ENCODE measurements at regions not wholly inside any gene's neighbourhood (a gene's known extent, or its start where the extent isn't known, plus 50 kb on each side); places are given as distances from the start of the nearest gene placed in this dataset.

GRCh38 chr4:42327323-42327722 lies 70.0 kb upstream of the SHISA3 start:
- H3K4me3 ChIP-seq (ENCODE audit: low read length) = no peak overlapping the region
- no peaks in the 10 kb centered on the region for H3K36me3 ChIP-seq (ENCODE audit: insufficient read depth, low read length)
- no peaks in the 10 kb centered on the region for H3K9me3 ChIP-seq (ENCODE audit: low read length)
- H3K4me1 ChIP-seq (ENCODE audit: insufficient read depth, low read length) = no peaks in the 10 kb centered on the region
- H3K27me3 ChIP-seq (ENCODE audit: insufficient read depth, low read length) = peaks cover 5% of the 10 kb centered on the region
- H2AFZ ChIP-seq (ENCODE audit: low read depth, low read length) = no peak overlapping the region

DNA sequence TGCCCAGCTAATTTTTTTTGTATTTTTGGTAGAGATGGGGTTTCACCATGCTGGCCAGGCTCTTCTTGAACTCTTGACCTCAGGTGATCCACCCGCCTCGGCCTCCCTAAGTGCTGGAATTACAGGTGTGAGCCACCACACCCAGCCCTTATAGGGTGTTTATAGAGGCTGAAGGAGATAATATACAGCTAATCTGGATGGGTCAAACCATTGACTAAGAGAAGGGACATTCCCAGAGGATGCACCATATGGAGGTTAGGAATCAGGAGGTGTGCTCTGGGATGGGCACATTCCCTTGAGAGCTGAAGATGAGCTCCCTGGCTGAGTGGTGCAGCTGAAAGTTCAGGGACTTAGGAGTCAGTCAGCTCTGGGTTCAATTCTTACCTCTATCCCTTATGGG lies 68.3 kb upstream of the SHISA3 start:
- no peaks in the 10 kb centered on the region for H3K4me1 ChIP-seq (ENCODE audit: insufficient read depth, low read length)
- H2AFZ ChIP-seq (ENCODE audit: low read depth, low read length) = no peak overlapping the region
- H3K4me3 ChIP-seq (ENCODE audit: low read length) = no peak overlapping the region
- no peaks in the 10 kb centered on the region for H3K36me3 ChIP-seq (ENCODE audit: insufficient read depth, low read length)
- H3K9me3 ChIP-seq (ENCODE audit: low read length) = no peaks in the 10 kb centered on the region
- peaks cover 5% of the 10 kb centered on the region for H3K27me3 ChIP-seq (ENCODE audit: insufficient read depth, low read length)

DNA sequence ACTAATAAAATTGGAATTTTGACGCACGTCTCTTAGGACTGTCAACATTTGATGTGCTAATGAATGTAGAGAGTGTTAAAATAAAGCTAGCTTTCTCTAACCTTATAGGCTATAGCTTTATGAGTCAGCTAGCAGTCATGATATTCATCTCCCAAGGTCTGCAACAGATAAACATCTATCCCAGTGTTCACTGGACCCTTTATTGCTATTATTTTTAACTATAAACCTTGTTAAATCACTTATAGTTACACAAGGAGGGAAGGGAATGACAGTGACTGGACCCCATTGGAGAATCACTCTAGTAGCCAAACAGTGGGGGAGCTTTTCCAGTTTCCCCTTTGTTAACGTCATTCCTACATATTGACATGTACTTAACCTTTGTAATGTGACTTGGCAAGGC lies 67.9 kb upstream of the SHISA3 start:
- no peak overlapping the region for H3K4me3 ChIP-seq (ENCODE audit: low read length)
- H3K36me3 ChIP-seq (ENCODE audit: insufficient read depth, low read length) = no peaks in the 10 kb centered on the region
- H3K4me1 ChIP-seq (ENCODE audit: insufficient read depth, low read length) = no peaks in the 10 kb centered on the region
- H3K27me3 ChIP-seq (ENCODE audit: insufficient read depth, low read length) = peaks cover 5% of the 10 kb centered on the region
- H3K9me3 ChIP-seq (ENCODE audit: low read length) = no peaks in the 10 kb centered on the region
- no peak overlapping the region for H2AFZ ChIP-seq (ENCODE audit: low read depth, low read length)

GRCh38 chr4:42330002-42330592 lies 67.2 kb upstream of the SHISA3 start:
- Histone ChIP-seq H3K9me3 (ENCODE audit: low read length) (no peaks in the 10 kb centered on the region), H3K4me3 (ENCODE audit: low read length) (no peak overlapping the region), H3K27me3 (ENCODE audit: insufficient read depth, low read length) (peaks cover 5% of the 10 kb centered on the region), H2AFZ (ENCODE audit: low read depth, low read length) (no peak overlapping the region), H3K4me1 (ENCODE audit: insufficient read depth, low read length) (no peaks in the 10 kb centered on the region), H3K36me3 (ENCODE audit: insufficient read depth, low read length) (no peaks in the 10 kb centered on the region)

GRCh38 chr4:42331040-42331439 lies 66.2 kb upstream of the SHISA3 start:
- Histone ChIP-seq H3K36me3 (ENCODE audit: insufficient read depth, low read length) (no peaks in the 10 kb centered on the region), H3K27me3 (ENCODE audit: insufficient read depth, low read length) (peaks cover 5% of the 10 kb centered on the region), H2AFZ (ENCODE audit: low read depth, low read length) (no peak overlapping the region), H3K9me3 (ENCODE audit: low read length) (no peaks in the 10 kb centered on the region), H3K4me1 (ENCODE audit: insufficient read depth, low read length) (no peaks in the 10 kb centered on the region), H3K4me3 (ENCODE audit: low read length) (no peak overlapping the region)

- no peak overlapping the region for H2AFZ ChIP-seq (ENCODE audit: low read depth, low read length)
- H3K4me1 ChIP-seq (ENCODE audit: insufficient read depth, low read length) = no peaks in the 10 kb centered on the region
- no peaks in the 10 kb centered on the region for H3K36me3 ChIP-seq (ENCODE audit: insufficient read depth, low read length)
- H3K27me3 ChIP-seq (ENCODE audit: insufficient read depth, low read length) = peaks cover 5% of the 10 kb centered on the region
- H3K9me3 ChIP-seq (ENCODE audit: low read length) = no peaks in the 10 kb centered on the region
- H3K4me3 ChIP-seq (ENCODE audit: low read length) = no peak overlapping the region
These were observed 65.3 kb upstream of the SHISA3 start for GRCh38 chr4:42331914-42332368.

DNA sequence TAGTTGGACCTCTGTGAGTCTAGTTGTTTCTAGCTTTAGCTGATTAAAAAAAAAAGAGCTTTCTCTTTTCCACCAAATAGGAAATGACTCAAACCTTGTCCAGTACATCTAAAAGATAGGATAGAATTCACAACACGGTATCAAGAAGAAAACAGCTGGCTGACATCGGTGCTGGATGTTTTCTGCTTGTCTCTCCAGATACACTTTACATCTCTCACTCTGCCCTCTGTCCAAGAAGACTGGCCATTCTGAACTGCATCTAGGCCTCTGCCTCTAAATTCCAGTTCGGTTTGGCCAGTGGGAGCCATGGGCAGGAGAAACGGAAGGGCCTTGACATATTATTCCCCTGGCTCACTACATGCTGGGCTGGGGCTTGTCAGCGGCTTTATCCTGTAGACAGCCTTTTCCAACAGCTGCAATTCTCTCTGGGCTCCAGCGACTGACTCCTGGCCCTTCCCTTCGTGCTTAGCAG lies 57.3 kb upstream of the SHISA3 start:
- Histone ChIP-seq H3K27me3 (ENCODE audit: insufficient read depth, low read length) (peaks cover 7% of the 10 kb centered on the region), H3K9me3 (ENCODE audit: low read length) (no peaks in the 10 kb centered on the region), H3K4me1 (ENCODE audit: insufficient read depth, low read length) (no peaks in the 10 kb centered on the region), H2AFZ (ENCODE audit: low read depth, low read length) (no peak overlapping the region), H3K36me3 (ENCODE audit: insufficient read depth, low read length) (no peaks in the 10 kb centered on the region), H3K4me3 (ENCODE audit: low read length) (no peak overlapping the region)

- Histone ChIP-seq H3K36me3 (ENCODE audit: insufficient read depth, low read length) (no peaks in the 10 kb centered on the region), H3K27me3 (ENCODE audit: insufficient read depth, low read length) (peaks cover 7% of the 10 kb centered on the region), H3K4me3 (ENCODE audit: low read length) (no peak overlapping the region), H3K9me3 (ENCODE audit: low read length) (no peaks in the 10 kb centered on the region), H3K4me1 (ENCODE audit: insufficient read depth, low read length) (no peaks in the 10 kb centered on the region), H2AFZ (ENCODE audit: low read depth, low read length) (no peak overlapping the region)
These were observed 55.7 kb upstream of the SHISA3 start for GRCh38 chr4:42341518-42342026.

- H3K9me3 ChIP-seq (ENCODE audit: low read length) = no peaks in the 10 kb centered on the region
- H3K4me1 ChIP-seq (ENCODE audit: insufficient read depth, low read length) = no peaks in the 10 kb centered on the region
- H3K4me3 ChIP-seq (ENCODE audit: low read length) = no peak overlapping the region
- no peak overlapping the region for H2AFZ ChIP-seq (ENCODE audit: low read depth, low read length)
- no peaks in the 10 kb centered on the region for H3K36me3 ChIP-seq (ENCODE audit: insufficient read depth, low read length)
- H3K27me3 ChIP-seq (ENCODE audit: insufficient read depth, low read length) = peaks cover 7% of the 10 kb centered on the region
These were observed 54.8 kb upstream of the SHISA3 start for GRCh38 chr4:42342459-42342858.

GRCh38 chr4:42344309-42344708 lies 53.0 kb upstream of the SHISA3 start:
- H3K4me1 ChIP-seq (ENCODE audit: insufficient read depth, low read length) = no peaks in the 10 kb centered on the region
- H3K4me3 ChIP-seq (ENCODE audit: low read length) = no peak overlapping the region
- no peak overlapping the region for H2AFZ ChIP-seq (ENCODE audit: low read depth, low read length)
- peaks cover 7% of the 10 kb centered on the region for H3K27me3 ChIP-seq (ENCODE audit: insufficient read depth, low read length)
- H3K36me3 ChIP-seq (ENCODE audit: insufficient read depth, low read length) = no peaks in the 10 kb centered on the region
- no peaks in the 10 kb centered on the region for H3K9me3 ChIP-seq (ENCODE audit: low read length)

DNA sequence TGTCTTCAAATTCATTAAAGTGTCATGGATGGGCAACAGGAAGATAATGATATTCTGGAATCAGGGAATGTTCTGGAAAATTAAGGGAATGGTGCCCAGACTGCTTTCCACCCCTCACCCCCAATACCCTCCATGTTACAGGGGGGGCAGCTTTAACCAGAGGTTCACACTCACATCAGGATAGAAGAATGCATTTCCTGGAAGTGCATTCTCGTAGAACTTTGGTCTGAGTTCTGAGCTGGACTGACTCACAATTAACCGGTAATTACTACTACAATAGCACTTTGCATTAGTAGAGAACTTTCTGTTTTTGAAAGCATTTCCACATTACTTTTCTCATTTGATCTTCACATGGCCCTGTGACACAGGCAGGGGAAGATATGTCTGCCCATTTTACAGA lies 52.5 kb upstream of the SHISA3 start:
- Histone ChIP-seq H2AFZ (ENCODE audit: low read depth, low read length) (no peak overlapping the region), H3K27me3 (ENCODE audit: insufficient read depth, low read length) (peaks cover 7% of the 10 kb centered on the region), H3K36me3 (ENCODE audit: insufficient read depth, low read length) (no peaks in the 10 kb centered on the region), H3K4me3 (ENCODE audit: low read length) (no peak overlapping the region), H3K9me3 (ENCODE audit: low read length) (no peaks in the 10 kb centered on the region), H3K4me1 (ENCODE audit: insufficient read depth, low read length) (no peaks in the 10 kb centered on the region)

DNA sequence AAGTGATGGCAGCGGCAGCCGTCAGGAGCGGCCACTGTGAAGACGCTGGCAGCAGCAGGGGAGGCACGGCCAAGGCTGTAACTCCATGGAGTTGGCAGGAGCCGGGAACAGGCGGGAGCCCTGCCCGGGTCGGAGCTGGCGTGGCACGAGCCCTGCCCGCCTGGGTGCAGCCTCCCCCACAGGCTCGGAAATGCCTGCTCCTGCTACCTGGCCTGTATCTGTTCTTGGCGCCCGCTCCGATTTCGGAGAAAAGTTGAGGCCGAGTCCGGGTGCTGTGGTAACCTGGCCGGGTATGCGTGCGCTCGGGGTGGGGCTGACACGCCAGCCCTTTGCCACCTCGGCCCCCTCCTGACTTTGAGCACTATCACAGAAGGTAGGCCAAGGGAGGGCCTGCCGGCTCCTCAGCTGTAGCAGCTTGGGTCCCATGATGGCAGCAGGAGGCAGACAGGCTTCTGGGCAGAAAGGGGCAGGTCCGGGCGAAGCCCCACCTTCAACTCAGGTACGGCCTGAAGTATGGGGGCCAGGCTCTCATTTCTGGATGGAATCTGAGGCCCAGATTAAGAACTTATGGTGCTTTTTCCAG lies 51.2 kb upstream of the SHISA3 start:
- H3K27me3 ChIP-seq (ENCODE audit: insufficient read depth, low read length) = no peaks in the 10 kb centered on the region
- H3K4me3 ChIP-seq (ENCODE audit: low read length) = no peak overlapping the region
- no peaks in the 10 kb centered on the region for H3K4me1 ChIP-seq (ENCODE audit: insufficient read depth, low read length)
- H3K36me3 ChIP-seq (ENCODE audit: insufficient read depth, low read length) = no peaks in the 10 kb centered on the region
- no peak overlapping the region for H2AFZ ChIP-seq (ENCODE audit: low read depth, low read length)
- H3K9me3 ChIP-seq (ENCODE audit: low read length) = no peaks in the 10 kb centered on the region

GRCh38 chr4:42347076-42347475 lies 50.2 kb upstream of the SHISA3 start:
- H3K4me1 ChIP-seq (ENCODE audit: insufficient read depth, low read length) = no peaks in the 10 kb centered on the region
- H3K27me3 ChIP-seq (ENCODE audit: insufficient read depth, low read length) = no peaks in the 10 kb centered on the region
- H2AFZ ChIP-seq (ENCODE audit: low read depth, low read length) = no peak overlapping the region
- H3K9me3 ChIP-seq (ENCODE audit: low read length) = no peaks in the 10 kb centered on the region
- no peaks in the 10 kb centered on the region for H3K36me3 ChIP-seq (ENCODE audit: insufficient read depth, low read length)
- H3K4me3 ChIP-seq (ENCODE audit: low read length) = no peak overlapping the region

Data from neuron (in vitro differentiated cells).